ENCODE measurements at regions not wholly inside any gene's neighbourhood (a gene's known extent, or its start where the extent isn't known, plus 50 kb on each side); places are given as distances from the start of the nearest gene placed in this dataset.
A peak's percentile ranks its signal among the peaks of the same experiment; 100 is the strongest.

- TF ChIP-seq HIC2 (CRISPR knock-in tag; IDR thresholded peaks at IDR 0.05; ENCODE audit: low read depth) = peak; percentile 85; the same call in 1 of the 2 replicates
- no peak for TF ChIP-seq NFYC (CRISPR knock-in tag; IDR thresholded peaks at IDR 0.05)
- TF ChIP-seq IKZF1 (IDR thresholded peaks at IDR 0.05) = no peak
- TF ChIP-seq NR2F2 (IDR thresholded peaks at IDR 0.05; ENCODE audit: borderline replicate concordance, low read depth) = peak; percentile 21; the same call in 1 of the 2 replicates
- TF ChIP-seq SAP130 (CRISPR knock-in tag; IDR thresholded peaks at IDR 0.05; ENCODE audit: low read depth) = peak; percentile 32; the same call in 1 of the 2 replicates
Observed at GRCh38 chr11:69891421-69892236, 72.4 kb upstream of the FGF3 start (continued).

- H4K20me1 ChIP-seq (ENCODE audit: insufficient read depth, low read length) = no peaks in the 10 kb centered on the region
- no peaks in the 10 kb centered on the region for H3K79me2 ChIP-seq (ENCODE audit: insufficient read depth, low read length)
- in situ Hi-C loops (cut with HindIII; ENCODE audit: extremely low pct_ligation_motif_present, low pct_unique_long_range_greater_than_20kb) = no loop called here
- ChIA-PET POLR2A (no interaction called here), CTCF (ENCODE audit: low intra/inter-chr PET ratio, low total read pairs) (no interaction called here)
- H3K4me1 ChIP-seq (ENCODE audit: insufficient read depth, low read length) = peaks cover 29% of the 10 kb centered on the region
- H3K27ac ChIP-seq (ENCODE audit: extremely low read length, insufficient read depth, low read length) = no peak overlapping the region
- peak overlapping the region in 1 of 3 experiments; percentile 35; a peak in 1 of 6 replicates for H3K4me3 ChIP-seq (replicated peaks in 1 of 3; ENCODE audit: insufficient read depth in 1 of 3, low read depth in 2 of 3, low read length in 3 of 3)
- no peaks in the 10 kb centered on the region for H3K9me3 ChIP-seq (ENCODE audit: low read length)
- no peak overlapping the region for H2AFZ ChIP-seq (ENCODE audit: low read length)
- BruUV-seq (replicated peaks) = no TSS peak
- peaks cover 3 to 50% of the 10 kb centered on the region in 2 experiments; a peak in 4 of 5 replicates for H3K27me3 ChIP-seq (ENCODE audit: control insufficient read depth in 1 of 2, insufficient read depth in 2 of 2, low read length in 2 of 2)
- peak overlapping the region; percentile 55 for H3K4me2 ChIP-seq (ENCODE audit: low read depth, low read length)
- no peak for FAIRE-seq
- no peaks in the 10 kb centered on the region for H3K36me3 ChIP-seq (replicated peaks in 1 of 2; ENCODE audit: control insufficient read depth in 1 of 2, insufficient read depth in 2 of 2, low read length in 2 of 2)
- 59% methylated on average over 17 of the region's 29 CpGs for WGBS (ENCODE audit: low lambda C conversion rate)
- intact Hi-C loops (cut with micrococcal nuclease; ENCODE audit: unreplicated experiment) = no loop called here
- DNase-seq (ENCODE audit: low spot score) = peak; percentile 40
- no peak overlapping the region for H3K9ac ChIP-seq (ENCODE audit: insufficient read depth, low read depth, low read length)
- ATAC-seq = peak; percentile 89
- TF ChIP-seq ARNTL (CRISPR knock-in tag; IDR thresholded peaks at IDR 0.05) = no peak
- peak; percentile 84 for TF ChIP-seq ZNF629 (CRISPR knock-in tag; conservative IDR thresholded peaks at IDR 0.05)
- TF ChIP-seq, protein P1, sequence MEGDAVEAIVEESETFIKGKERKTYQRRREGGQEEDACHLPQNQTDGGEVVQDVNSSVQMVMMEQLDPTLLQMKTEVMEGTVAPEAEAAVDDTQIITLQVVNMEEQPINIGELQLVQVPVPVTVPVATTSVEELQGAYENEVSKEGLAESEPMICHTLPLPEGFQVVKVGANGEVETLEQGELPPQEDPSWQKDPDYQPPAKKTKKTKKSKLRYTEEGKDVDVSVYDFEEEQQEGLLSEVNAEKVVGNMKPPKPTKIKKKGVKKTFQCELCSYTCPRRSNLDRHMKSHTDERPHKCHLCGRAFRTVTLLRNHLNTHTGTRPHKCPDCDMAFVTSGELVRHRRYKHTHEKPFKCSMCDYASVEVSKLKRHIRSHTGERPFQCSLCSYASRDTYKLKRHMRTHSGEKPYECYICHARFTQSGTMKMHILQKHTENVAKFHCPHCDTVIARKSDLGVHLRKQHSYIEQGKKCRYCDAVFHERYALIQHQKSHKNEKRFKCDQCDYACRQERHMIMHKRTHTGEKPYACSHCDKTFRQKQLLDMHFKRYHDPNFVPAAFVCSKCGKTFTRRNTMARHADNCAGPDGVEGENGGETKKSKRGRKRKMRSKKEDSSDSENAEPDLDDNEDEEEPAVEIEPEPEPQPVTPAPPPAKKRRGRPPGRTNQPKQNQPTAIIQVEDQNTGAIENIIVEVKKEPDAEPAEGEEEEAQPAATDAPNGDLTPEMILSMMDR (CRISPR knock-in tag; IDR thresholded peaks at IDR 0.05) = peak; percentile 62
- TF ChIP-seq ZNF883 (CRISPR knock-in tag; IDR thresholded peaks at IDR 0.05; ENCODE audit: not compliant biosample characterization) = peak; percentile 22
- 0 out of 2 replicates have a peak, but pooled peaks have one; percentile 25 for TF ChIP-seq ZNF891 (CRISPR knock-in tag; IDR thresholded peaks at IDR 0.05)
- TF ChIP-seq MED13 (CRISPR knock-in tag; IDR thresholded peaks at IDR 0.05) = no peak
- TF ChIP-seq ZNF709 (CRISPR knock-in tag; IDR thresholded peaks at IDR 0.05) = no peak
- no peak for TF ChIP-seq ZNF720 (CRISPR knock-in tag; IDR thresholded peaks at IDR 0.05)
- TF ChIP-seq ZNF574 (CRISPR knock-in tag; IDR thresholded peaks at IDR 0.05) = peak; percentile 82
- TF ChIP-seq ZBTB7B (CRISPR knock-in tag; IDR thresholded peaks at IDR 0.05) = 0 out of 2 replicates have a peak, but pooled peaks have one; percentile 38
- TF ChIP-seq ZNF7 (CRISPR knock-in tag; IDR thresholded peaks at IDR 0.05) = 0 out of 2 replicates have a peak, but pooled peaks have one; percentile 28
Observed at GRCh38 chr11:69892237-69892985, 73.2 kb upstream of the FGF3 start.

Measured in HepG2 (cell line).